ENCODE measurements at regions not wholly inside any gene's neighbourhood (a gene's known extent, or its start where the extent isn't known, plus 50 kb on each side); places are given as distances from the start of the nearest gene placed in this dataset.

- TF ChIP-seq POLR2A (IDR thresholded peaks at IDR 0.05; ENCODE audit: low read depth, low read length), result no peak
- no peak for TF ChIP-seq TAF1 (IDR thresholded peaks at IDR 0.05; ENCODE audit: borderline replicate concordance, low read depth, low read length)
- TF ChIP-seq POLR2AphosphoS5 (IDR thresholded peaks at IDR 0.05; ENCODE audit: low read depth, low read length), result no peak
Measured at GRCh38 chr1:234862944-234863515, 253.1 kb upstream of the IRF2BP2 start.
